CD4-positive, alpha-beta T cell (primary cell): ENCODE measurements at regions not wholly inside any gene's neighbourhood (a gene's known extent, or its start where the extent isn't known, plus 50 kb on each side); places are given as distances from the start of the nearest gene placed in this dataset.

Source experiments
- ATAC-seq: fragments of 200-7000 bp; cut with Tn5 transposase; one replicate; pipeline ENCODE4 v1.10.0; 2022; ENCODE audit warnings: mild to moderate bottlenecking; ENCODE audit not compliant: poor library complexity
- CTCF ChIA-PET: fragments of 350-600 bp; sonication (Branson Sonifier 250); formaldehyde crosslinking; loops from one replicate; lab custom pipeline; 2021; ENCODE audit warnings: antibody characterized with exemption, inconsistent platforms; lab: Charles Lee
- POLR2A ChIA-PET: fragments of 350-600 bp; sonication (Branson Sonifier 250); formaldehyde crosslinking; loops from one replicate; lab custom pipeline; 2021; ENCODE audit warnings: antibody characterized with exemption, inconsistent platforms; lab: Charles Lee
- DNase-seq, 14 experiments: peaks; one replicate each; pipeline ENCODE4 v3.0.0-alpha.2; 2013 to 2020; ENCODE audit warnings: mixed read lengths in 2 of 14
- H3K27ac ChIP-seq, 2 donors: one replicate each; pipeline versions ENCODE4 v1.5.1 to v1.7.0; 2013; ENCODE audit warnings: low read length in 2 of 2, low read depth in 1 of 2, mild to moderate bottlenecking in 1 of 2
- H3K27me3 ChIP-seq, 2 experiments: 1 replicate in 1 of 2; 2 replicates in 1 of 2; pipeline versions ENCODE4 v1.6.1 to v1.7.0; 2013; ENCODE audit warnings: low read length in 2 of 2, control low read depth in 1 of 2, mild to moderate bottlenecking in 1 of 2, moderate library complexity in 1 of 2; ENCODE audit not compliant: insufficient read depth in 2 of 2, control insufficient read depth in 1 of 2
- H3K36me3 ChIP-seq: one replicate; pipeline ENCODE4 v1.6.1; 2013; ENCODE audit warnings: low read length, control low read depth; ENCODE audit not compliant: insufficient read depth
- H3K4me1 ChIP-seq: one replicate; pipeline ENCODE4 v1.6.1; 2013; ENCODE audit warnings: low read length, control low read depth; ENCODE audit not compliant: insufficient read depth
- H3K4me3 ChIP-seq: one replicate; pipeline ENCODE4 v1.5.1; 2013; ENCODE audit warnings: mild to moderate bottlenecking, low read length, moderate library complexity
- H3K9me3 ChIP-seq, 2 experiments: 1 replicate in 1 of 2; 2 replicates in 1 of 2; pipeline versions ENCODE4 v1.6.1 to v1.7.0; 2013; ENCODE audit warnings: low read length in 2 of 2, mild to moderate bottlenecking in 2 of 2, control low read depth in 1 of 2, moderate library complexity in 1 of 2; ENCODE audit not compliant: control insufficient read depth in 1 of 2, insufficient read depth in 1 of 2
- H3K27ac Mint-ChIP-seq: one replicate; pipeline ENCODE4 v1.8.0; 2020; ENCODE audit warnings: mixed read lengths
- H3K27me3 Mint-ChIP-seq: one replicate; pipeline ENCODE4 v1.8.0; 2021; ENCODE audit warnings: mixed read lengths
- H3K36me3 Mint-ChIP-seq: one replicate; pipeline ENCODE4 v1.8.0; 2021; ENCODE audit warnings: low read depth, mixed read lengths
- H3K4me1 Mint-ChIP-seq: one replicate; pipeline ENCODE4 v1.8.0; 2021; ENCODE audit warnings: low read depth, mixed read lengths
- H3K4me3 Mint-ChIP-seq: one replicate; pipeline ENCODE4 v1.8.0; 2020; ENCODE audit warnings: mild to moderate bottlenecking, mixed read lengths
- H3K9me3 Mint-ChIP-seq: one replicate; pipeline ENCODE4 v1.8.0; 2020; ENCODE audit warnings: mixed read lengths
- CTCF ChIP-seq: fragments of 200-600 bp; IDR thresholded peaks from one replicate; pipeline ENCODE4 v1.8.0; 2022; ENCODE audit warnings: antibody characterized with exemption, mild to moderate bottlenecking
- intact Hi-C, 2 experiments: fragments of 100-400 bp; cut with DNase I in 1 of 2; cut with micrococcal nuclease in 1 of 2; formaldehyde crosslinking; loops; one replicate each; pipeline versions ENCODE4 v1.15.1 to v1.9.0; 2023 to 2025; cut with DNase I, micrococcal nuclease

- ChIA-PET POLR2A (no interaction called here), CTCF (no interaction called here)
- H3K27me3 Mint-ChIP-seq: no peaks in the 10 kb centered on the region
- H3K4me3 ChIP-seq: no peak overlapping the region
- no peaks in the 10 kb centered on the region for H3K36me3 ChIP-seq
- H3K4me3 Mint-ChIP-seq: no peak overlapping the region
- no peak for DNase-seq
- no peaks in the 10 kb centered on the region for H3K36me3 Mint-ChIP-seq
- H3K27ac Mint-ChIP-seq: no peak overlapping the region
- peaks cover 18% of the 10 kb centered on the region for H3K9me3 Mint-ChIP-seq
- no peaks in the 10 kb centered on the region for H3K4me1 Mint-ChIP-seq
- no peak overlapping the region for H3K27ac ChIP-seq
- no peak for ATAC-seq
- H3K4me1 ChIP-seq: no peaks in the 10 kb centered on the region
- no peaks in the 10 kb centered on the region for H3K9me3 ChIP-seq
- intact Hi-C loops: no loop called here
- no peaks in the 10 kb centered on the region for H3K27me3 ChIP-seq
- no peak for TF ChIP-seq CTCF
Observed at GRCh38 chr9:24245988-24246387, 299.7 kb downstream of the IZUMO3 start.

- Histone ChIP-seq H3K4me1 (no peaks in the 10 kb centered on the region), H3K27ac (no peak overlapping the region), H3K9me3 (peaks cover 0 to 16% of the 10 kb centered on the region in 2 experiments), H3K27me3 (no peaks in the 10 kb centered on the region), H3K4me3 (no peak overlapping the region), H3K36me3 (no peaks in the 10 kb centered on the region)
- intact Hi-C loops: no loop called here
- DNase-seq: no peak
- no peaks in the 10 kb centered on the region for H3K36me3 Mint-ChIP-seq
- TF ChIP-seq CTCF: no peak
- no peak for ATAC-seq
- no peaks in the 10 kb centered on the region for H3K4me1 Mint-ChIP-seq
- H3K9me3 Mint-ChIP-seq: peaks cover 28% of the 10 kb centered on the region
- H3K4me3 Mint-ChIP-seq: no peak overlapping the region
- H3K27me3 Mint-ChIP-seq: no peaks in the 10 kb centered on the region
- CTCF ChIA-PET: no interaction called here
- POLR2A ChIA-PET: no interaction called here
- H3K27ac Mint-ChIP-seq: no peak overlapping the region
Observed at GRCh38 chr9:24242576-24242975, 303.1 kb downstream of the IZUMO3 start.

- no peaks in the 10 kb centered on the region for H3K27me3 ChIP-seq
- no peak for TF ChIP-seq CTCF
- H3K36me3 Mint-ChIP-seq: no peaks in the 10 kb centered on the region
- ATAC-seq (no peak), DNase-seq (no peak)
- ChIA-PET POLR2A (no interaction called here), CTCF (no interaction called here)
- H3K4me3 ChIP-seq: no peak overlapping the region
- intact Hi-C loops: no loop called here
- H3K4me1 ChIP-seq: no peaks in the 10 kb centered on the region
- H3K4me1 Mint-ChIP-seq: no peaks in the 10 kb centered on the region
- peaks cover 0 to 5% of the 10 kb centered on the region in 2 experiments for H3K9me3 ChIP-seq
- H3K4me3 Mint-ChIP-seq: no peak overlapping the region
- H3K27ac ChIP-seq: no peak overlapping the region
- no peaks in the 10 kb centered on the region for H3K27me3 Mint-ChIP-seq
- no peak overlapping the region for H3K27ac Mint-ChIP-seq
- H3K9me3 Mint-ChIP-seq: peaks cover 12% of the 10 kb centered on the region
- H3K36me3 ChIP-seq: no peaks in the 10 kb centered on the region
Observed at GRCh38 chr9:24218656-24219055, 327.0 kb downstream of the IZUMO3 start.
